Lower leg skin (tissue), 3 donors: ENCODE measurements at regions not wholly inside any gene's neighbourhood (a gene's known extent, or its start where the extent isn't known, plus 50 kb on each side); places are given as distances from the start of the nearest gene placed in this dataset.

ENCODE experiments used
- CTCF ChIP-seq, 3 donors: fragments of 450-650 bp; IDR thresholded peaks; one replicate each; pipeline ENCODE4 v1.5.1; 2016; ENCODE audit warnings: antibody characterized with exemption in 3 of 3, mild to moderate bottlenecking in 3 of 3, moderate library complexity in 2 of 3
- POLR2A ChIP-seq, 2 donors: fragments of 450-650 bp; IDR thresholded peaks; one replicate each; pipeline ENCODE4 v1.6.1; 2016 to 2017; ENCODE audit warnings: antibody characterized with exemption in 2 of 2, mild to moderate bottlenecking in 1 of 2, moderate library complexity in 1 of 2

DNA sequence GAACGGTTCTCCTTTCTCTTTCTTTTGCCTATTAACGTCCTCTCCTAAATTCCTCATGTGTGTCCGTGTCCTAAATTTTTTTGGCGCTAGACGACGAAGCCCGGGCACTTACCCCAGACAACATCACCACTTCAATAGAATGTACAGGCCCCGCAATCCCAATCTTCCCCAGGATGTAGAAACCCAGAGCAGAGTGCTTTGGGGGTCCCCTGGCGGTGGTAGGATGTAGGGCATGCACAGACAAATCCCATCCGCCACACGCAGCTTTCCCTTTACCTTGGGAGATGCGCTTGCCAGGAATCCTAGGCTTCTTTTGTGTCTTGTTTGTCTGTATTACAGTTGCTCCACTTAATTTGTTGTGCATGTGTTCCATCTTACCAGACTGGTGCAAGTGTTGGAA lies 417.3 kb upstream of the ARID1B start:
- TF ChIP-seq CTCF (IDR thresholded peaks at IDR 0.05) (no peak), POLR2A (IDR thresholded peaks at IDR 0.05) (no peak)
